ENCODE measurements at regions not wholly inside any gene's neighbourhood (a gene's known extent, or its start where the extent isn't known, plus 50 kb on each side); places are given as distances from the start of the nearest gene placed in this dataset.

DNA sequence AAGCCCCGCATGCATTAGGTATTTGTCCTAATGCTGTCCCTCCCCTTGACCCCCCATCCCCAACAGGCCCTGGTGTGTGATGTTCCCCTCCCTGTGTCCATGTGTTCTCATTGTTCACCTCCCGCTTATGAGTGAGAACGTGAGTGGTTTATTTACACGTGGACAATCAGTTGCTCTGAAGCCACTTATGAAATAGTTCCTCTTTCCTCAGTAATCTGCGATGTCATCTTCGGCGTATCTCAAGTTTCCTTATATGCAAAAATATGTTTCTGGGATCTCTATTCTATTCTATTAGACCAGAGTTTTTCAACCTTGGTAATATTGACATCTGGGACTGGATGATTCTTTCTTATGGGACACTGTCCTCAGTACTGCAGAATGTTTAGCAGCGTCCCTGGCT, 56.0 kb upstream of the DCD start:
- Histone ChIP-seq H3T11ph (ENCODE audit: low read length) (no peak overlapping the region), H3K9me3 (ENCODE audit: control insufficient read depth, low read depth, low read length) (no peaks in the 10 kb centered on the region), H3K4me2 (ENCODE audit: insufficient read depth, insufficient read length, low read length) (no peak overlapping the region), H3K18ac (ENCODE audit: insufficient read length, low read depth, low read length) (no peak overlapping the region), H2AK5ac (ENCODE audit: insufficient read length, low read length) (no peak overlapping the region), H3K23ac (ENCODE audit: insufficient read length, low read depth, low read length) (no peak overlapping the region), H3K23me2 (ENCODE audit: insufficient read length, low read depth, low read length, poor library complexity, severe bottlenecking) (no peaks in the 10 kb centered on the region), H3K4ac (ENCODE audit: low read depth, low read length) (no peak overlapping the region), H3K79me1 (ENCODE audit: insufficient read depth, low read depth, low read length, poor library complexity, severe bottlenecking) (no peaks in the 10 kb centered on the region), H2BK5ac (ENCODE audit: insufficient read length, low read length) (no peak overlapping the region), H4K8ac (replicated peaks; ENCODE audit: insufficient read length, low read depth, low read length) (no peak overlapping the region), H2BK20ac (ENCODE audit: low read depth, low read length, poor library complexity, severe bottlenecking) (no peak overlapping the region), H3K9ac (ENCODE audit: extremely low read depth, insufficient read length, low read length) (no peak overlapping the region), H3K4me1 (ENCODE audit: insufficient read depth, low read length) (no peaks in the 10 kb centered on the region), H3K79me2 (ENCODE audit: insufficient read depth, low read length) (no peaks in the 10 kb centered on the region), H2BK12ac (ENCODE audit: insufficient read length, low read depth, low read length) (no peak overlapping the region), H3K27ac (ENCODE audit: insufficient read length, low read depth, low read length) (no peak overlapping the region), H2BK120ac (ENCODE audit: low read depth, low read length, poor library complexity, severe bottlenecking) (no peak overlapping the region), H3K56ac (ENCODE audit: insufficient read length, low read depth, low read length) (no peak overlapping the region), H4K5ac (ENCODE audit: insufficient read length, low read depth, low read length) (no peak overlapping the region), H3K14ac (ENCODE audit: insufficient read depth, low read length) (no peak overlapping the region), H4K91ac (ENCODE audit: insufficient read length, low read depth, low read length) (no peak overlapping the region), H2BK15ac (ENCODE audit: low read depth, low read length) (no peak overlapping the region), H3K27me3 (ENCODE audit: insufficient read depth, low read length) (no peaks in the 10 kb centered on the region), H4K20me1 (ENCODE audit: control insufficient read depth, insufficient read depth, insufficient read length) (no peaks in the 10 kb centered on the region), H2AFZ (ENCODE audit: low read length) (no peak overlapping the region)
- Mint-ChIP-seq H3K36me3 (ENCODE audit: insufficient read depth in 1 of 3, low read depth in 3 of 3) (no peaks in the 10 kb centered on the region), H3K27me3 (ENCODE audit: low read depth) (no peaks in the 10 kb centered on the region), H3K4me3 (no peak overlapping the region), H3K9me3 (no peaks in the 10 kb centered on the region; a peak in 1 of 5 replicates), H3K27ac (no peak overlapping the region; a peak in 1 of 7 replicates), H3K4me1 (peaks cover 9% of the 10 kb centered on the region in 2 experiments)
- no CpG with 5 or more reads among the region's 8 CpGs for WGBS (ENCODE audit: extremely low coverage, insufficient read length, low lambda C conversion rate)
- DNase-seq, result no peak
- TF ChIP-seq, protein P1, sequence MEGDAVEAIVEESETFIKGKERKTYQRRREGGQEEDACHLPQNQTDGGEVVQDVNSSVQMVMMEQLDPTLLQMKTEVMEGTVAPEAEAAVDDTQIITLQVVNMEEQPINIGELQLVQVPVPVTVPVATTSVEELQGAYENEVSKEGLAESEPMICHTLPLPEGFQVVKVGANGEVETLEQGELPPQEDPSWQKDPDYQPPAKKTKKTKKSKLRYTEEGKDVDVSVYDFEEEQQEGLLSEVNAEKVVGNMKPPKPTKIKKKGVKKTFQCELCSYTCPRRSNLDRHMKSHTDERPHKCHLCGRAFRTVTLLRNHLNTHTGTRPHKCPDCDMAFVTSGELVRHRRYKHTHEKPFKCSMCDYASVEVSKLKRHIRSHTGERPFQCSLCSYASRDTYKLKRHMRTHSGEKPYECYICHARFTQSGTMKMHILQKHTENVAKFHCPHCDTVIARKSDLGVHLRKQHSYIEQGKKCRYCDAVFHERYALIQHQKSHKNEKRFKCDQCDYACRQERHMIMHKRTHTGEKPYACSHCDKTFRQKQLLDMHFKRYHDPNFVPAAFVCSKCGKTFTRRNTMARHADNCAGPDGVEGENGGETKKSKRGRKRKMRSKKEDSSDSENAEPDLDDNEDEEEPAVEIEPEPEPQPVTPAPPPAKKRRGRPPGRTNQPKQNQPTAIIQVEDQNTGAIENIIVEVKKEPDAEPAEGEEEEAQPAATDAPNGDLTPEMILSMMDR (conservative IDR thresholded peaks at IDR 0.05), result no peak

Data from H9 (cell line).